ENCODE measurements at regions not wholly inside any gene's neighbourhood (a gene's known extent, or its start where the extent isn't known, plus 50 kb on each side); places are given as distances from the start of the nearest gene placed in this dataset.

DNA sequence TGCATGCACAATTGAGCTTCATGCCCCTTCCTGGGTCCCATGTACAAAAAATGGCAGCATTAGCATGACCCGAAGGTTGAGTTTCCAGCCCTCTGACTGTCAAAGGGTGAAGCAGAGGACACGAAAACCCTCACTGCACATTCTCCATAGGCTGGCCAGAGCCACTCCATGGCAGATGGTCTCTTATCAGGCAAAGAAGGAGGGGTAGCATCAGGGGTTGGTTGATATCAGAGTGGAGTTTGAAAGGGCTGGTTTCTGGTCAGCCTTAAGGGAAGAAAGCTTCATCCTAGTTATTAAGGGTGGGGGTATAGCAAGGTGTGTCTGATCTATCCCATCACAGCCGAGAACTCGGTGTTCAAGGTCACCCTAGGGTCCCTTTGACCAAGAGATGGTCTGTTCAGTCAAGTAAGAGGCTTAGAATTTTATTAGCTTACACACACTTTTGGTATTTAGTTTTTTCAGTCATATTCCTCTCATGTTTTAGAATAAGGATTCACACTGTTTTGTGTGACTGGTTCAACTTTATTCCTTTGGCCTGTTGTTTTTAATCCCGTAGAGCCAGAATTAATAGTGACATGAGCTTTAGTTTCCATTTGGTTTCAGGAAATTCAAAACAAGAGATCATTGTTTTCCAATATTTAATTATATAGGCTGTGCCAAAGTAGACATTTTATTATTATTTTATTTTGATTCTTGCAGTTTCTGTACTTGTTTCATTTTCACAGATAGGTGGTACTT lies 199.9 kb upstream of the FMN2 start:
- H3K4me3 ChIP-seq (ENCODE audit: low read depth, low read length), result no peak overlapping the region
- DNase-seq (ENCODE audit: low read depth), result no peak

DNA sequence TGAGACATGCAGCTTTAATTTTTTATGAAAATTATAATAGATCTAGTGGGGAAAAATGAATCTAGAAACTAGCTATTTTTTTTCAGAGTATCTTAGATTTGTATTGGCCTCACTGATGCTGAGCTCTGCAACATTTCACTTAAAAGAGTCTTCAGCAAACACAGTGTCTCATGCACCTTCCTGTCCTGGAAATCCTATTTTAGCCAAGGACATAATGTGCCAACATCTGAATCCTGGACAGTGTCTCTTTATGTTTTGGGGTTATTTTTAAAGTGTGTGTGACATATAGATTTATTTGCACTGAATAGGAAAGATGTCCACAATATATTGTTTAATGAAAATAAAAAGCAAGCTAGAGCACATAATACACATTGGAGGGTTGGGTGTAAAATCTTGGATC lies 199.1 kb upstream of the FMN2 start:
- no peak for DNase-seq (ENCODE audit: low read depth)
- H3K4me3 ChIP-seq (ENCODE audit: low read depth, low read length), result no peak overlapping the region

DNA sequence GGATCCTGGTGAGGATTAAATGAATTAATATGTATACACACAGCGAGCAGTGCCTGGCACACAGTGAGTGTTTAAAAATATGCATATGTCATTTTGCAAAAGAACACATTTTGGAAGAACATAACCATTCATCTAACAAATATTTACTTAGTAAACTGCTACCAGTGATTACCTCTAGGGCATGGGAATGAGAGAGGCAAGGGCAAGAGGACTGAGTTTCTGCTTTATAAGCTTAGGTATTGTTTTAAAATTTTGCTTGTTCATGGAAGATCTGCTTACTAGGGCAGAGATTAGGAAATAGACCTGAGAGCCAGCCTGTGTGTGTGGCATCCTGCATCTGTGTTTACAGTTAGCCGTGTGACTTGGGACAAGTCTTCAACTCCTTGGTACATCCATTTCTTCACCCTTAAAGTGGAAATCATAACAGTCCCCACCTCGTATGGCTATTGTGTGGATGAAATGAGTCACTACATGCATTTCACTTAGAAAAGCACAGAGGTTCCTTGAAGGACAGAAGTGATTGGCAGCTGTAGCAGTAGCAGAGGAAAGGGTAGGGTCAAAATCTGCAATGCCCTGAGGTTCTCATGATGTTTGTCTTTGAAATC lies 198.5 kb upstream of the FMN2 start:
- DNase-seq (ENCODE audit: low read depth), result no peak

DNA sequence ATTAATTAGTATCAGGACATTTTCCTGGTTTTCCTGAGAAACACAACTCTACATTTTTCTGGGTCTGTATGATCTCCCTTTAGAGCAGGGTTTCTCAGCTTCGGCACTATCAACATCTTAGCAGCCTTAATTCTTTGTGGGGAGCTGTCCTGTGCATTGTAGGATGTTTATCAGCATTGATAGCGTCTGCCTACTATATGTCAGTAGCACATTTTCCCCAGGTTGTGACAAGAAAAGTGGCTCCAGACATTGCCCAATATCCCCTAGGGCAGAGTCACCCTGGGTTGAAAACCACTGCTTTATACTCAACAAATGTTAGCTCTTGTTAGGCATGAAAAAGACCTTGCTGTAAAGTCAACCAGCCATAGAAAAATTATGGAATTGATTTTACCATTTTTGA lies 195.1 kb upstream of the FMN2 start:
- DNase-seq (ENCODE audit: low read depth), result no peak

More for the DNA sequence above, 198.5 kb upstream of the FMN2 start:
- no peak overlapping the region for H3K4me3 ChIP-seq (ENCODE audit: low read depth, low read length)

DNA sequence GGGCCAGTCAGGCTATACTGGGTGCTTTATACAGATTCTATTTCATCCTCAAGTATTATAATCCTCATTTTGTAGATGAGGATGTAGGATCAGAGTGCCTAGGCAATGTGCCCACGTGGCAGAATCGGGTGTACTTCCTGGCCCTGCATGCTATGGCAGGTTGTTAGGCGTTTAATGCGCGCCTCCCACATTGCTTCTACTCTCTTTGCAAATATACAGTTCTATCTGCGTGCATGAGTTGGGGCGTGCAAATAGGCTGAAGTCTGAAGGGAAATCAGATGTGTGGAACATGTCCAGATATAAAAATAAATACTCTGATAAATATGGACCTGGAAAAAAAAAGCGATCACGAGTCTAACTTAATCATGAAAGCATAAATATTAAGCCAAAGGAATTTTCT lies 194.7 kb upstream of the FMN2 start:
- no peak for DNase-seq (ENCODE audit: low read depth)
- no peak overlapping the region for H3K4me3 ChIP-seq (ENCODE audit: low read depth, low read length)

More for the DNA sequence above, 195.1 kb upstream of the FMN2 start:
- H3K4me3 ChIP-seq (ENCODE audit: low read depth, low read length), result no peak overlapping the region

DNA sequence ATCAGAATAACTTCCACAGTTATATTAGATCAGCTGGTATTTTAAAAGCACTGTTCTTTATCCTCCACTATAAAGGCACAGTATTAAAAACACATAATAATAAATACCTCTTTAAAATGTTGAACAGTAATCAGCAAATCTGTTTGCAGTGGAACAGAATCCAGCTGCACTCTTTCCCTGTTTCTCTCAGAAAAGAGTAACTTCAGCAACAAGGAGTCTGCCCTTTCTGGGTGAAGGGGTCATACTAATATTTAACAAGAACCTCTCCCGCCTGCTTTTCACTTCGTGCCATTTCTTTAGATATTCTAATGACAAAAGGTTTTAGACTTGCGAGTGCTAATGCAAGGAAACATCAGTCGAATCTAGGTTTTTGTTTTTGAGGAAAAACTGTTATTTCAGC lies 194.2 kb upstream of the FMN2 start:
- DNase-seq (ENCODE audit: low read depth), result no peak
- H3K4me3 ChIP-seq (ENCODE audit: low read depth, low read length), result no peak overlapping the region

DNA sequence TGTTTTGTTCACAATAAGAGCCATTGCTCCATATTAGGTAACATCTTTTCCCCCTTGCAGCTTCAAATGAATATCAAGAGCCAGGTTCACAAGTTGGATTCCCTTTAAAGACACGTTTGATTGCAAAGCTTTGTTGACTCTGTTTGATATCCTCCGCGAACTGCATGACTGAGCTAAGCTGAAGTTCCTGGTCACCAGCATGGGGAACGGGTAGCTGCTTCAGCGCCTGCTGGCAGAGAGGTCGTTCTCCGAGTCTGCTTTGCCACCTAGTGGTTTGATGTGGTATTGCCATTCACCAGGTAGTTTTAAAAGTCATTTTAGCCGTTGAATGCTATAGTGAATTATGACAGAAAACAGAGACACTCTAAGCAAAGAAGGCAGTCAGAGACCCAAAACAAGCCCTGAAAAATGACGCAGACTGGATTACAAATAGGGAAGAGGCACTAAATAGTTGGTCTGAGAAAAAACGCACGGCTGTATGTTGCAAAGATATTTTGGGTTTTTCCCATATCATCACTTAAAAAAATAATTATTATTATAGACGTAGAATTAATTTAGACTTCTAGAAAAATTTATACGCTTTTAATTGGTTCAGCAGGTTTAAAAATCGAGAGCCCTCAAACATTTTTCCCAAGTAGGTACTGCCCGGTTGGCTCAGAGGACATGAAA lies 193.5 kb upstream of the FMN2 start:
- H3K4me3 ChIP-seq (ENCODE audit: low read depth, low read length), result peak overlapping the region; percentile 9
- peak; percentile 25 for DNase-seq (ENCODE audit: low read depth)

DNA sequence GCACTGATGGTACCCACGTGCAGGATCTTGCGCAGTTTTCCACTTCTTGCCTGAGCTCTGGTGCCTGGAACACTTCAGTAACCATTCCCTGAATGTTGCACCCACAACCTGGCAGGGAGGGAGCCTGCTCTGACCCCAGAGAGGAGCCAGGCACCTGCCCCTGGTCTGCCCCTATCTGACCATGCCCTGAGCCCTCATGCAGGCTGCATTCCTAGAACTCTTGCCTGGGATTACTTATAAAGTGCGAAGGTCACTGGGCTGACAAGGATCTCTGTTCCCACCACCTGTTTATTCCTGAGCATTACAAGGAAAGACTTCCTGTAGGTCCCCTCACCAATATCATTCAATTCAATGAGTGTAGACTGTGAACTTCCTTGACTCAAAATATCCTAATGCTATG lies 191.9 kb upstream of the FMN2 start:
- no peak overlapping the region for H3K4me3 ChIP-seq (ENCODE audit: low read depth, low read length)
- no peak for DNase-seq (ENCODE audit: low read depth)

DNA sequence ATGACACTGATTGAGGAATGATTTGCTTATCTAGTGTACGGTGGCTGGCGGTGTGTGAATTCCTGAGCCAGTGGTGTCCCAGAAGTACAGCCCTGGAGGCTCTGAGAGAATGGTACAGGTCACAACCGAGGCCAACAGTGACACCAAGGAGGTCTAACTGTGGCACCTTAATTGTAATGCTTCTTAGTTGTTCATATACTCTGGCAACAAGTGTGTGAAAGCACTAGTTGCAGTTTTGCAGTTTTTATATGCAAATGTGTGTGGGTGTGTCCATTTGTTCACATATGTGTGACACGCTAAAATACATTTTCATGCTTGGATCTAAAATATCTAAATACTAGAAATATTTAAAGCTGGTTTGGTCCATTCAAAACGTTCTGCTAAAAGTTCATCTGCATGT lies 185.3 kb upstream of the FMN2 start:
- no peak overlapping the region for H3K4me3 ChIP-seq (ENCODE audit: low read depth, low read length)
- DNase-seq (ENCODE audit: low read depth), result no peak

DNA sequence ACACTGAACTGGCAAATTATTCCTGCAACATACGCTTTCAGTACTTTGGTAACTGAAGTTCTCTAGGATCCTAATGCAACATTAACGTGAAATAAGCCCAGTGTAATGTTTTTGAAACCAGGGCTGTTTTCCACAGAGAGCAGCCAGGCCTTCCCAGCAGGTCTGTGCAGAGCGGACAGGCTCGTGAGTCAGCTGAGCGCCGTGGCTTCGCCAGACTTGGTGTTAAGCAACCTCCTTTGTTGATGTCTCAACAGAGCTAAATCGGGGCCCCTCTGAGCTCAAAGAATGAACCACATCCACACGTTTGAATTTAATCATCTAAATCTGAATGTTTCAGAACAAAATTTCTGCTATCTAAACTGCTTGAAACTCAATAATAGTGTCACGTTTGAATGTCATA lies 181.8 kb upstream of the FMN2 start:
- peak; percentile 84 for DNase-seq (ENCODE audit: low read depth)

DNA sequence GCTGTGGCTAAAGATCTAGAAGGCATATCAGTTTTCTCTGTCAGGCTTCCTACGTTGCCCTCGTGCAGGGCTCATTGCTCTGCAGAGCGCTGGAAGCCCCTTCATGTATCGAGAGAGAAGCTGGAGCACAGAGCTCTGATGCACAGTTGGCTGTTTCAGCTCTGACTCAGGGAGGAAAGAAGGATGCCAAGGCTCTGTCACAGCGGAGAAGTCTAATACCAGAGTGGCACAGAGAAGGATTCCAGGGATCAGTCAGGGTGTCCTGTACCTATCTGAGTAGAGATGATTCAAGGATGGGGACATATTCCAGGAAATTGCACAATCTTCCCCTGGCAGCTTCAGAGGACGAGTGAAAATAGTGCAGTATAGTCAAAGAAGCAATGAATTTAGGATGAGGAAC lies 179.2 kb upstream of the FMN2 start:
- H3K4me3 ChIP-seq (ENCODE audit: low read depth, low read length), result no peak overlapping the region
- peak; percentile 28 for DNase-seq (ENCODE audit: low read depth)

More for the DNA sequence above, 181.8 kb upstream of the FMN2 start:
- no peak overlapping the region for H3K4me3 ChIP-seq (ENCODE audit: low read depth, low read length)

DNA sequence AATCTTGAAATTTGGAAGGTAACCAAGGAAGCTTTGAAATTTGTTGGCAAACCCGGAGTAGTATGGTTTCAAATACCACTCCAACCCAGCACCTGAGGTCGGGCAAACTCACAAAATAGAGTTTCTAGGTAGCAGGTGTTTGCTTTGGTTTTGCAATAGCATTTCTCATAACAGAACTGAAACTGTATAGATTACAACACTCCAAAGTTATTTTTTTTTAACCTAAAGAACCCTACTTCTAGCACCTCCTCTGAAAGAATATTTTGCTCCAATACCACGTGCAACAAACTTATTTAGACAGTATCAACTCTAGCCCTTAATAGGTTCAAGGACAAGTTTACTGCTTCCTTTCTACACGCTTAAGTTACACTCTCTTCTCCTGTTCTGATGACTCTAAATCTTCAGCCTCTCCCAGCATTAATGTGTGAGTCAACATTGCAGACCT lies 178.5 kb upstream of the FMN2 start:
- DNase-seq (ENCODE audit: low read depth), result no peak
- H3K4me3 ChIP-seq (ENCODE audit: low read depth, low read length), result no peak overlapping the region

DNA sequence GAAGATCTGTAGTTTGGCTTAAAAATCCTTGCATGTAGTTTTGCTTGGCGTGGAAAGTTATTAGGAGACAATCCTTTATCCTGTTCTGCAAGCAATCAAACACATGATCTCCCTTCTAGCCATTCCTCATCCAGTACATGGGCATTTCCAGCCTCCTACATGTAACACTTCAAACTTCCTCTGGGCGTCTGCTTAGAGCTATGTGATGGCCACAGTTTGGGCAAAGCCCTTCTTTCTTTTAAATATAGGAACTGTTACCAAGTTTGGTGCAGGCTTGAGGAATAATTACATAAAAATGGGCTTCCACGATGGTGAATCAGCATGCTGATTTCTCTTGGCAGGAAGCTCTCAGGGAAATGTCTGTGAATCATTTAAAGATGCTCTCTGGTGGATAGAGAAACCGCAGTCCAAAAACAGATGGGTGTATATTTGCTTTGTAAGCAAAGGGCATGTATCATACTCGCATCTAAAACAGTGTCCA lies 176.9 kb upstream of the FMN2 start:
- H3K4me3 ChIP-seq (ENCODE audit: low read depth, low read length), result no peak overlapping the region
- DNase-seq (ENCODE audit: low read depth), result peak; percentile 86

DNA sequence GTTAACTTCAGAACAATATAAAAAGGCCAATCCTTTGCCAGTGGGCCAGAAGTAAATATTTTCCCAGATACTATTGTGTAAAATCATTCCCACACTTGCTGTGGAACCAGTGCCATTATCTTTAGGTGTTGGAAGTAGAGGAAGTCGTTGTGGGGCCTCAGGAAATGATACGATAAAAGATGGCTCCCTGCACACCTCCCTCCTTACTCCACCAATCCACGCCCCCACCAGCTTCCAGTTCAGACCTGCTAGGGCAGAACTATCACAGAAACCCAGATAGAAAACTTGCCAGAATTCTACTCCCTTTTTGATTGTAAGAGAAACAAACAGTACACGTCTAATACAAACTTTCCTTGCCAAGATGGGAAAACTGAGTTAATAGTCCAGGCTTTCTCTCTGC lies 173.0 kb upstream of the FMN2 start:
- no peak overlapping the region for H3K4me3 ChIP-seq (ENCODE audit: low read depth, low read length)
- DNase-seq (ENCODE audit: low read depth), result no peak

DNA sequence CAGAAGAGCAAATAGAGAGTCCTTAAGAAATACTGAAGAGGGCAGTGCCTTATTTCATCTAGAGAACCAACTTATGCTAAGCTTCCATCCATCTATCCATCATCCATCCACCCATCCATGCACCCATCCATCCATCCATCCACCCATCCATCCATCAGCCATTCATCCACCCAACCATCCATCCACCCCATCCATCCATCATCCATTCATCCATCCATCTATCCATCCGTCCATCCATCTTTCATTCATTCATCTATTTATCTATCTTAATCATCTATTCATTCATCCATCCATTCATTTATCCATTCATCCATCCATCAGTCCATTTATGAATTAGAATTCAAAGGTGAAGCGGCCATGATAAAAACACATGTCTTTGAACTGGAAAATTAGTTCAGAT lies 171.5 kb upstream of the FMN2 start:
- DNase-seq (ENCODE audit: low read depth), result no peak
- no peak overlapping the region for H3K4me3 ChIP-seq (ENCODE audit: low read depth, low read length)

DNA sequence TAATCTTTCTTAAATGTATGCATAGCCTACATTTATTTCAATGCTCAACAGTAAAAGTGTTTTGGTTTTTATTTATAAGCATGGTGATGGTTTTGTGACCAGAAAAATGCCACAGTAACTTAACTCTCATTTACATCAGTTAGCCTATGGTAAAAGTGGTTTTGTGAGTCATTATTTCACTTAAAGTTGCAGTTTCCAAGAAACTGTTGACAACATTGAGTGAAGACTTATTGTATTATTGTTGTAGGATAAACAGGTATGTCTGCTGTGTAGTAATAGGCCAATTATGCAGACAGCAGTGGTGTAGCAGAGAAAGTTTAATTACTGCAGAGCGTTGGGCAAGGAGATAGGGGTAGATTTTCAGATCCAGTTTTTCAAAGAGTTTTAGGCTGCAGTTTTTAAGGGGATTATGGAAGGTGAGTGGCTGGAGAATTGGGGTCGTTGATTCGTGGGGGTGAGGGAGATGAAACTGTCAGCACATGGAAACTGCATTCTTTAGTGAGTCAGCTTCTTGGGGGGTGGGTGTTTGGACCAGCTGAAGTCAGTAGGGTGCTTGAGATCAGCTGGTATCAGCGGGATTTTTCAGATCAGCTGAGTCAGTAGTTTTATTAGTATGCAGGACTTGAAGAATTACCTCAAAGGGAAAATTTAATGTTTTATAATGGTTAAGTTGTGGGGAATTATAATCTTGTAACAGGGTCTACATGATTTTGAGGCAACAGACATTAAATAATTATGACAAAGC lies 168.7 kb upstream of the FMN2 start:
- no peak for DNase-seq (ENCODE audit: low read depth)
- H3K4me3 ChIP-seq (ENCODE audit: low read depth, low read length), result no peak overlapping the region

DNA sequence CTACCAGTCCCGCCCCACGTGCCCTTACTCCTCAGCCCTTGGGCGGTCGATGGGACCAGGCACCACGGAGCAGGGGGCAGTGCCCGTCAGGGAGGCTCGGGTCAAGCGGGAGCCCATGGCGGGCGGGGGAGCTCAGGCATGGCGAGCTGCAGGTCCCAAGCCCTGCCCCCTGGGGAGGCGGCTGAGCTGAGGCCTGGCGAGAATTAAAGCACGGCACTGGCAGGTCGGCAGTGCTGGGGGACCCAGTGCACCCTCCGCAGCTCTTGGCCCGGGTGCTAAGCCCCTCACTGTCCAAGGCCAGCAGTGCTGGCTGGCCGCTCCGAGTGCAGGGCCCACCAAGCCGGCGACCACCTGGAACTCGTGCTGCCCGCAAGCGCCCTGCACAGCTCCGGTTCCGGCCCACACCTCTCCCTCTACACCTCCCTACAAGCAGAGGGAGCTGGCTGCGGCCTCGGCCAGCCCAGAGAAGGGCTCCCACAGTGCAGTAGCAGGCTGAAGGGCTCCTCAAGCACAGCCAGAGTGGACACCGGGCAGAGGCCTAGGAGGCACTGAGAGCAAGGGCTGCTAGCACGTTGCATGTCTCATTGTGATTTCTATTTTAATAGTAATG lies 166.8 kb upstream of the FMN2 start:
- no peak overlapping the region for H3K4me3 ChIP-seq (ENCODE audit: low read depth, low read length)
- no peak for DNase-seq (ENCODE audit: low read depth)

DNA sequence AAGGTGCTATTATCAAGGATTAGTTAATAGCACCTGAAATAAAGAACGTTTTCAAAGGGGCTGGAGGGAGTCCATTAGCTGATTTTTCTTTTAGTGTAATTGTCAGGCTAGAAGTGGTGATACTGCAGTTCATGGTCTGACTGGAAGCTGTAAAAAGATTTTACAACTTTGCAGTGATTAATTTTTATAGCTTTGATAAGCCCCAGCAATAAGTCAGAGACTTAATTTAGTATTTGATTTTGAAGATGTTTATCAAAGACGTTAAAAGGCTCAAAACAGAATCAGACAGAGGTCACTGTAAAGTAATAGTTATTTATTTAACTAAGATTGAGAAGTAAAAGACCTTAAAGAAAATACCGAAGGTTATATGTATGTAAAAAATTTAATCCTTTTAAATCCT lies 165.5 kb upstream of the FMN2 start:
- DNase-seq (ENCODE audit: low read depth), result no peak
- no peak overlapping the region for H3K4me3 ChIP-seq (ENCODE audit: low read depth, low read length)

DNA sequence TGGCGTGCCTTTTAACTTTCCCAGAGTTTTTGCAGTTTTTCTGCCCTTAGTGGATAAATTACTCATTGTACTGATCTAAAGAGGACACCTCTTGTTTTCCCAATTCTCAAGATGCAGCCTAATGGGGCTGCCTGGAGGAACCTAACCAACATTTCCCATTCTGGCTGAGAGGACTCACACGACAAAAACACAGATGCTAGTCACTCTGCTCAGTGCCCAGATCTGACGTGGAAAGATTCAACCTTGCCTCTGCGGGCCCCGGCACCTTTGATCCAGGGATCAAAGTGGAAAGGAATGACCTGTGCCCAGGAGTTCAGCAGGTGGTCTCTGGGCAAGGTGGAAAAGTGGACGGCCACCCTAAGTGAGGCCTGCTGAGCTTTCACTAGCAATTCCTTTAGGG lies 162.4 kb upstream of the FMN2 start:
- H3K4me3 ChIP-seq (ENCODE audit: low read depth, low read length), result no peak overlapping the region
- DNase-seq (ENCODE audit: low read depth), result no peak
